ENCODE measurements at regions not wholly inside any gene's neighbourhood (a gene's known extent, or its start where the extent isn't known, plus 50 kb on each side); places are given as distances from the start of the nearest gene placed in this dataset.

DNA sequence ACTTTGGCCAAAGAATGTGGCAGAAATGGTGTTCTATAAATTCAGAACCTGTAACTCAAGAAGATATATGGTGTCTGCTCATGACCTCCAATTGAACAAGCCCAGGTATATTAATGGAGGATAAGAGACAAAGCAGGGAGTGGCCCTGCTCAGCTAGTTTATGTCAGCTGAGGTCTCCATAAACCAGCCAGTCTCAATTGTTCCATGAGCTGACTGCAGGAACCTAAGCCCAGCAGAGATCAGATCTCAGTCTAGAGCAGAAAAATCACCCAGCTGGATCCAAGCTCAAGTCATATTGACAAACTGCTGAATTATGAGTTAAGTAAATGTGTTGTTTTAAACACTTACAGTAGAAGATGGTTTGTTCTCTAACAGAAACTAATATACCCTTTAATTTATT, 105.5 kb upstream of the SGCE start (continued):
- TF ChIP-seq, protein P1, sequence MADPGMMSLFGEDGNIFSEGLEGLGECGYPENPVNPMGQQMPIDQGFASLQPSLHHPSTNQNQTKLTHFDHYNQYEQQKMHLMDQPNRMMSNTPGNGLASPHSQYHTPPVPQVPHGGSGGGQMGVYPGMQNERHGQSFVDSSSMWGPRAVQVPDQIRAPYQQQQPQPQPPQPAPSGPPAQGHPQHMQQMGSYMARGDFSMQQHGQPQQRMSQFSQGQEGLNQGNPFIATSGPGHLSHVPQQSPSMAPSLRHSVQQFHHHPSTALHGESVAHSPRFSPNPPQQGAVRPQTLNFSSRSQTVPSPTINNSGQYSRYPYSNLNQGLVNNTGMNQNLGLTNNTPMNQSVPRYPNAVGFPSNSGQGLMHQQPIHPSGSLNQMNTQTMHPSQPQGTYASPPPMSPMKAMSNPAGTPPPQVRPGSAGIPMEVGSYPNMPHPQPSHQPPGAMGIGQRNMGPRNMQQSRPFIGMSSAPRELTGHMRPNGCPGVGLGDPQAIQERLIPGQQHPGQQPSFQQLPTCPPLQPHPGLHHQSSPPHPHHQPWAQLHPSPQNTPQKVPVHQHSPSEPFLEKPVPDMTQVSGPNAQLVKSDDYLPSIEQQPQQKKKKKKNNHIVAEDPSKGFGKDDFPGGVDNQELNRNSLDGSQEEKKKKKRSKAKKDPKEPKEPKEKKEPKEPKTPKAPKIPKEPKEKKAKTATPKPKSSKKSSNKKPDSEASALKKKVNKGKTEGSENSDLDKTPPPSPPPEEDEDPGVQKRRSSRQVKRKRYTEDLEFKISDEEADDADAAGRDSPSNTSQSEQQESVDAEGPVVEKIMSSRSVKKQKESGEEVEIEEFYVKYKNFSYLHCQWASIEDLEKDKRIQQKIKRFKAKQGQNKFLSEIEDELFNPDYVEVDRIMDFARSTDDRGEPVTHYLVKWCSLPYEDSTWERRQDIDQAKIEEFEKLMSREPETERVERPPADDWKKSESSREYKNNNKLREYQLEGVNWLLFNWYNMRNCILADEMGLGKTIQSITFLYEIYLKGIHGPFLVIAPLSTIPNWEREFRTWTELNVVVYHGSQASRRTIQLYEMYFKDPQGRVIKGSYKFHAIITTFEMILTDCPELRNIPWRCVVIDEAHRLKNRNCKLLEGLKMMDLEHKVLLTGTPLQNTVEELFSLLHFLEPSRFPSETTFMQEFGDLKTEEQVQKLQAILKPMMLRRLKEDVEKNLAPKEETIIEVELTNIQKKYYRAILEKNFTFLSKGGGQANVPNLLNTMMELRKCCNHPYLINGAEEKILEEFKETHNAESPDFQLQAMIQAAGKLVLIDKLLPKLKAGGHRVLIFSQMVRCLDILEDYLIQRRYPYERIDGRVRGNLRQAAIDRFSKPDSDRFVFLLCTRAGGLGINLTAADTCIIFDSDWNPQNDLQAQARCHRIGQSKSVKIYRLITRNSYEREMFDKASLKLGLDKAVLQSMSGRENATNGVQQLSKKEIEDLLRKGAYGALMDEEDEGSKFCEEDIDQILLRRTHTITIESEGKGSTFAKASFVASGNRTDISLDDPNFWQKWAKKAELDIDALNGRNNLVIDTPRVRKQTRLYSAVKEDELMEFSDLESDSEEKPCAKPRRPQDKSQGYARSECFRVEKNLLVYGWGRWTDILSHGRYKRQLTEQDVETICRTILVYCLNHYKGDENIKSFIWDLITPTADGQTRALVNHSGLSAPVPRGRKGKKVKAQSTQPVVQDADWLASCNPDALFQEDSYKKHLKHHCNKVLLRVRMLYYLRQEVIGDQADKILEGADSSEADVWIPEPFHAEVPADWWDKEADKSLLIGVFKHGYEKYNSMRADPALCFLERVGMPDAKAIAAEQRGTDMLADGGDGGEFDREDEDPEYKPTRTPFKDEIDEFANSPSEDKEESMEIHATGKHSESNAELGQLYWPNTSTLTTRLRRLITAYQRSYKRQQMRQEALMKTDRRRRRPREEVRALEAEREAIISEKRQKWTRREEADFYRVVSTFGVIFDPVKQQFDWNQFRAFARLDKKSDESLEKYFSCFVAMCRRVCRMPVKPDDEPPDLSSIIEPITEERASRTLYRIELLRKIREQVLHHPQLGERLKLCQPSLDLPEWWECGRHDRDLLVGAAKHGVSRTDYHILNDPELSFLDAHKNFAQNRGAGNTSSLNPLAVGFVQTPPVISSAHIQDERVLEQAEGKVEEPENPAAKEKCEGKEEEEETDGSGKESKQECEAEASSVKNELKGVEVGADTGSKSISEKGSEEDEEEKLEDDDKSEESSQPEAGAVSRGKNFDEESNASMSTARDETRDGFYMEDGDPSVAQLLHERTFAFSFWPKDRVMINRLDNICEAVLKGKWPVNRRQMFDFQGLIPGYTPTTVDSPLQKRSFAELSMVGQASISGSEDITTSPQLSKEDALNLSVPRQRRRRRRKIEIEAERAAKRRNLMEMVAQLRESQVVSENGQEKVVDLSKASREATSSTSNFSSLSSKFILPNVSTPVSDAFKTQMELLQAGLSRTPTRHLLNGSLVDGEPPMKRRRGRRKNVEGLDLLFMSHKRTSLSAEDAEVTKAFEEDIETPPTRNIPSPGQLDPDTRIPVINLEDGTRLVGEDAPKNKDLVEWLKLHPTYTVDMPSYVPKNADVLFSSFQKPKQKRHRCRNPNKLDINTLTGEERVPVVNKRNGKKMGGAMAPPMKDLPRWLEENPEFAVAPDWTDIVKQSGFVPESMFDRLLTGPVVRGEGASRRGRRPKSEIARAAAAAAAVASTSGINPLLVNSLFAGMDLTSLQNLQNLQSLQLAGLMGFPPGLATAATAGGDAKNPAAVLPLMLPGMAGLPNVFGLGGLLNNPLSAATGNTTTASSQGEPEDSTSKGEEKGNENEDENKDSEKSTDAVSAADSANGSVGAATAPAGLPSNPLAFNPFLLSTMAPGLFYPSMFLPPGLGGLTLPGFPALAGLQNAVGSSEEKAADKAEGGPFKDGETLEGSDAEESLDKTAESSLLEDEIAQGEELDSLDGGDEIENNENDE (IDR thresholded peaks at IDR 0.05; ENCODE audit: insufficient replicate concordance, low read length) = no peak
- TF ChIP-seq ASH2L (IDR thresholded peaks at IDR 0.05; ENCODE audit: low read length) = no peak
- TF ChIP-seq EP300 (IDR thresholded peaks at IDR 0.05; ENCODE audit: borderline replicate concordance in 1 of 2, low read depth in 2 of 2, low read length in 2 of 2) = no peak
- no peak for TF ChIP-seq ZNF274 (IDR thresholded peaks at IDR 0.05; ENCODE audit: borderline replicate concordance, extremely low read depth, low read length)
- TF ChIP-seq MAFK (IDR thresholded peaks at IDR 0.05; ENCODE audit: low read depth, low read length) = no peak
- no peak for TF ChIP-seq YY1 (IDR thresholded peaks at IDR 0.05; ENCODE audit: low read depth, low read length)
- TF ChIP-seq TAF1 (IDR thresholded peaks at IDR 0.05; ENCODE audit: low read depth, low read length) = no peak

Measured in H1 (cell line).